HUES64 (cell line): ENCODE measurements at regions not wholly inside any gene's neighbourhood (a gene's known extent, or its start where the extent isn't known, plus 50 kb on each side); places are given as distances from the start of the nearest gene placed in this dataset.

Experiments
- H3K27ac ChIP-seq: 2 replicates; pipeline ENCODE4 v1.7.0; 2013; ENCODE audit warnings: low read depth, low read length, inconsistent platforms
- H3K27me3 ChIP-seq: 2 replicates; pipeline ENCODE4 v1.6.1; 2013; ENCODE audit warnings: mild to moderate bottlenecking, low read length; ENCODE audit not compliant: insufficient read depth
- H3K36me3 ChIP-seq: 2 replicates; pipeline ENCODE4 v1.6.1; 2013; ENCODE audit warnings: mild to moderate bottlenecking, low read length; ENCODE audit not compliant: insufficient read depth
- H3K4me1 ChIP-seq: 2 replicates; pipeline ENCODE4 v1.6.1; 2013; ENCODE audit warnings: mild to moderate bottlenecking, low read length, moderate library complexity; ENCODE audit not compliant: insufficient read depth
- H3K4me3 ChIP-seq: 2 replicates; pipeline ENCODE4 v1.5.1; 2013; ENCODE audit warnings: mild to moderate bottlenecking, low read length, moderate library complexity
- H3K9ac ChIP-seq: 2 replicates; pipeline ENCODE4 v1.6.1; 2013; ENCODE audit warnings: mild to moderate bottlenecking, low read depth, low read length
- H3K9me3 ChIP-seq: 2 replicates; pipeline ENCODE4 v1.6.1; 2013; ENCODE audit warnings: low read depth, low read length; ENCODE audit not compliant: insufficient read depth
- whole genome bisulfite sequencing: fragments of 150-250, 120-280 bp; methylation state at CpG from one replicate; pipeline ENCODE4 v1.1.7; 2013; ENCODE audit warnings: missing lambda C conversion rate; 5-methylcytosine and 5-hydroxymethylcytosine counted together

DNA sequence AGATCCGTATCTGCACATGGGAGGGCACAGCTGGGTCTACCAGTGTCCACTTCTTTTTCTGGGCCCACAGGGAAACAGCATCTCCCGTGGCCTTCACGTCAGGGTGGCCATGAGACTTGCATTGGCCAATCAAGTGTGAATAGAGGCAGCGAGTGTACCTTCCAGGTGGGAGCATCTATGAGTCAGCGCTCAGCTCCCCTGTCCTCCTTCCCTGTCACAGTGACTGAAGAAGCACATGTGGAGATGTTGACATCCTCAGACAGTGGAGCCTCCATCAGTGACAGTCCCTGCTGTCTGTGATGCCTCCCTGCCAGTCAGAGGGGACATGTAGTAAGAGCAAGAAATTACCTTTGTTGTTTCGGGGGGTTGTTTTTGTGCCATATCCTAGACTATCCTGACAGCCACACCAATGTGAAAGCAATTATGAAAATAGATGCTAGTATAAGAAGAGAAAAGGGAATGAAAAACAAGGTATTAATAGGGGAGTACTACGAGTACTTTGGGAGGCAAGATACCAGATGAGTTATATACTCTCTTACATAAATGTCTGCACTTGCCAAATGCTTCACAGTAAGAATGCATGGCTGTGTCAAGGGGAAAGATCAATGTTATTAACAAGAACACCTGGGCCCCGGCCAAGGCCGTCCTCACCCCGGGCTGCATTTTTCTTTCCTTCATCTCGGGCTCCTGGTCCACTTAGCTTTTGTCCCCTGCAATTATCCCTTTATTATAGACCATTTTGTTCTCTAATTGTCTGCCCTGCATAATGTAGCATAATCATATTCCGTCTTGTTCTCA is 86.0 kb downstream of the MATN1 start:
- 91% methylated on average over 12 of the region's 12 CpGs for WGBS
- no peaks in the 10 kb centered on the region for H3K27me3 ChIP-seq
- H3K9ac ChIP-seq, result no peak overlapping the region
- H3K36me3 ChIP-seq, result no peaks in the 10 kb centered on the region
- H3K27ac ChIP-seq, result no peak overlapping the region
- H3K4me3 ChIP-seq, result no peak overlapping the region
- H3K9me3 ChIP-seq, result no peaks in the 10 kb centered on the region
- H3K4me1 ChIP-seq, result no peaks in the 10 kb centered on the region

- Histone ChIP-seq H3K27me3 (no peaks in the 10 kb centered on the region), H3K27ac (no peak overlapping the region), H3K9me3 (no peaks in the 10 kb centered on the region), H3K36me3 (no peaks in the 10 kb centered on the region), H3K9ac (no peak overlapping the region), H3K4me3 (no peak overlapping the region), H3K4me1 (no peaks in the 10 kb centered on the region)
- WGBS, result 91% methylated on average over 4 of the region's 5 CpGs
These were observed 86.8 kb downstream of the MATN1 start for GRCh38 chr1:30636621-30637020.

- Histone ChIP-seq H3K4me3 (no peak overlapping the region), H3K27me3 (no peaks in the 10 kb centered on the region), H3K36me3 (no peaks in the 10 kb centered on the region), H3K9ac (no peak overlapping the region), H3K9me3 (no peaks in the 10 kb centered on the region), H3K4me1 (no peaks in the 10 kb centered on the region), H3K27ac (no peak overlapping the region)
- WGBS, result 79% methylated on average over 6 of the region's 8 CpGs
These were observed 87.9 kb downstream of the MATN1 start for GRCh38 chr1:30635391-30635975.

DNA sequence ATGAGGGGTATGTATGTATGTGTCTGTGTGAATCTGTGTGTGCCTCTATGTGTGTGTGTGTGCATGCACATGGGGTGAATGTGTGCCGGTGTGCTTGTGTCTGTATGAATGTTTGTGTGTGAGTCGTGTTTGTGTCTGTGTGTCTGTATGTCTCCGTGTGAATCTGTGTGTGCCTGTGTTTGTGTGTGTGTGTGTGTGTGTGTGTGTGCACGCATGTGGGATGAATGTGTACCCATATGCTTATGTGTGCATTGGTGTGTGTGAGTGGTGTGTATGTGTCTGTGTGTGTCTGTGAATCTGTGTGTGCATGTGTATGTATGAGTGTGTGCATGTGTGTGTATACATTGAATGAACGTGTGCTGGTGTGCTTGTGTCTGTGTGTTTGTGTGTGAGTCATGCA is 88.9 kb downstream of the MATN1 start:
- H3K4me1 ChIP-seq, result no peaks in the 10 kb centered on the region
- no peaks in the 10 kb centered on the region for H3K27me3 ChIP-seq
- no peaks in the 10 kb centered on the region for H3K9me3 ChIP-seq
- no peak overlapping the region for H3K27ac ChIP-seq
- no peak overlapping the region for H3K9ac ChIP-seq
- H3K4me3 ChIP-seq, result no peak overlapping the region
- no peaks in the 10 kb centered on the region for H3K36me3 ChIP-seq
- WGBS, result 90% methylated on average over 5 of the region's 5 CpGs

GRCh38 chr1:30633294-30633693 is 90.1 kb downstream of the MATN1 start:
- H3K9ac ChIP-seq, result no peak overlapping the region
- H3K9me3 ChIP-seq, result no peaks in the 10 kb centered on the region
- WGBS, result 98% methylated on average over 2 of the region's 4 CpGs
- no peaks in the 10 kb centered on the region for H3K4me1 ChIP-seq
- no peak overlapping the region for H3K27ac ChIP-seq
- H3K4me3 ChIP-seq, result no peak overlapping the region
- H3K36me3 ChIP-seq, result no peaks in the 10 kb centered on the region
- H3K27me3 ChIP-seq, result no peaks in the 10 kb centered on the region

DNA sequence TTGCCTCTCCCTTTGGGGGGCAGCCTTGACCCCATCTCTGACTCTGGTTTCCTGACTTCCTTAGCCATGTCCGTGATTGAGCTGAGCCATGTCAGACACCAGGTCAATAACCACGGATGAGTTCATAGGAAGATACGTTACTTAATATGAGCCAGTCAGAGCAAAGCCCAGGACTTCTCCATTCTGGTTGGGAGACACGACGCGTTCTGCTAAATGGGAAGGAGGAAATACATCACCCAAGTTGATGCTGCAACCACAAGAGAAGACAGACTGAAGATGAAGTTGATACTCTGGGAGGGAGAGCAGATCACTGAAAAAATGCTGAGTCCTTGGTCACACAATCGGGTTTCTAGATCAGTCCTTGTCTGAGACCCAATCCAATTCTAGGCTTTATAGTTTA is 90.9 kb downstream of the MATN1 start:
- Histone ChIP-seq H3K9ac (no peak overlapping the region), H3K36me3 (no peaks in the 10 kb centered on the region), H3K4me1 (no peaks in the 10 kb centered on the region), H3K9me3 (0 out of 2 replicates have a peak, but pooled peaks cover 2% of the 10 kb centered on the region), H3K27me3 (no peaks in the 10 kb centered on the region), H3K27ac (no peak overlapping the region), H3K4me3 (no peak overlapping the region)
- 91% methylated on average over 7 of the region's 7 CpGs for WGBS

- no peak overlapping the region for H3K4me3 ChIP-seq
- WGBS, result 96% methylated on average over 2 of the region's 2 CpGs
- no peaks in the 10 kb centered on the region for H3K36me3 ChIP-seq
- H3K9me3 ChIP-seq, result 0 out of 2 replicates have a peak, but pooled peaks cover 5% of the 10 kb centered on the region
- no peaks in the 10 kb centered on the region for H3K4me1 ChIP-seq
- no peaks in the 10 kb centered on the region for H3K27me3 ChIP-seq
- no peak overlapping the region for H3K27ac ChIP-seq
- H3K9ac ChIP-seq, result no peak overlapping the region
These were observed 91.7 kb downstream of the MATN1 start for GRCh38 chr1:30631700-30632099.

- H3K27ac ChIP-seq, result no peak overlapping the region
- 88% methylated on average over 5 of the region's 5 CpGs for WGBS
- no peaks in the 10 kb centered on the region for H3K36me3 ChIP-seq
- no peak overlapping the region for H3K9ac ChIP-seq
- H3K4me1 ChIP-seq, result no peaks in the 10 kb centered on the region
- no peak overlapping the region for H3K4me3 ChIP-seq
- 0 out of 2 replicates have a peak, but pooled peaks cover 9% of the 10 kb centered on the region for H3K9me3 ChIP-seq
- H3K27me3 ChIP-seq, result no peaks in the 10 kb centered on the region
These were observed 93.9 kb downstream of the MATN1 start for GRCh38 chr1:30629501-30629900.

DNA sequence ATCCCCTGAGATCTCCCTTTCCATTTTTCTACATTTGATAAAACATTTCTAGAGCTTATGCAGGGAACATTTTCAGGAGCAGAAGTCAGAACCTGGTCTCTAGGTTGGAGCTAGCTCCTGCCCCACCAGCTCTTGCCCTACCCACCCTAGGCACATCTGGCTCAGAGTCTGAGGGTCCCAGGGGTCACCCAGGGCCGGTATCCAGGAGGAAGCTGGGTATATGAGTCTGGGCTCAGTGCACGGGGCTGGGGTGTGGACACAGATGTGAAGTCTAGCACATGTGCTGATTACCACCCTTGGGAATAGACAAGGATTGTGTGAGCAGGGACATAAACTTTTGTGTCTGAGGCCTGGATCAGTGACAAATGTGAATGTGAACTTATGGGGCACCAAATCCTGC is 95.4 kb downstream of the MATN1 start:
- H3K4me1 ChIP-seq, result no peaks in the 10 kb centered on the region
- no peak overlapping the region for H3K4me3 ChIP-seq
- H3K9me3 ChIP-seq, result peaks cover 23% of the 10 kb centered on the region
- H3K27me3 ChIP-seq, result no peaks in the 10 kb centered on the region
- no peak overlapping the region for H3K27ac ChIP-seq
- WGBS, result 91% methylated on average over 2 of the region's 2 CpGs
- no peak overlapping the region for H3K9ac ChIP-seq
- H3K36me3 ChIP-seq, result no peaks in the 10 kb centered on the region

- no peaks in the 10 kb centered on the region for H3K36me3 ChIP-seq
- H3K9me3 ChIP-seq, result peaks cover 23% of the 10 kb centered on the region
- no peak overlapping the region for H3K27ac ChIP-seq
- H3K9ac ChIP-seq, result no peak overlapping the region
- no peaks in the 10 kb centered on the region for H3K27me3 ChIP-seq
- no peak overlapping the region for H3K4me3 ChIP-seq
- WGBS, result 93% methylated on average over 1 of the region's 1 CpG
- H3K4me1 ChIP-seq, result no peaks in the 10 kb centered on the region
These were observed 96.2 kb downstream of the MATN1 start for GRCh38 chr1:30627206-30627605.

DNA sequence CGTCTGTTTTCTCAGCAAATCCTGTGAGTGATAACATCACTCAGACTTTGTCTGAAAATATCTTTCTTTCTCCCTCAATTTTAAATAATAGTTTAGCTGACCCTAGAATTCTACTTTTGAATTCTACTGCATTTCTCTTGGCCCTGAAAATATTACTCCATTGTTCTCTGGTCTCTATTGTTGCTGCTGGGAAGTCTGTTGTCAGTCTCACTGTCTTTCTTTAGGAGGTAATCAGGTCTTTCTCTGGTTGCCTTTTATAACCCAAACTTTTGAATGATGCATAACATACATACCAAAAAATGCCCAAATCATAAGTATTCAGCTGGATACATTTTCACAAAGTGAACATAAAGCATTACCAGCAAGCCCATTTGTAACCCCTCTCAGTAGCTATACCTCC is 100.0 kb downstream of the MATN1 start:
- H3K4me3 ChIP-seq, result no peak overlapping the region
- H3K27ac ChIP-seq, result no peak overlapping the region
- no peaks in the 10 kb centered on the region for H3K27me3 ChIP-seq
- 95% methylated on average over 1 of the region's 1 CpG for WGBS
- H3K9me3 ChIP-seq, result peaks cover 23% of the 10 kb centered on the region
- H3K36me3 ChIP-seq, result no peaks in the 10 kb centered on the region
- peaks cover under 1% of the 10 kb centered on the region; the same call in 1 of the 2 replicates for H3K4me1 ChIP-seq
- H3K9ac ChIP-seq, result no peak overlapping the region
